HepG2 (cell line): ENCODE measurements at regions not wholly inside any gene's neighbourhood (a gene's known extent, or its start where the extent isn't known, plus 50 kb on each side); places are given as distances from the start of the nearest gene placed in this dataset.

Experiments used
- ATAC-seq: fragments of 200-7000 bp; cut with Tn5 transposase; 3 replicates; pipeline ENCODE4 v1.9.1; 2020; ENCODE audit warnings: mild to moderate bottlenecking, moderate library complexity
- BruUV-seq: library from RNA; stranded (reverse); fragments of 400-500 nt; replicated peaks from 2 replicates; lab custom pipeline; 2021; lab: Mats Ljungman, UMichigan
- CTCF ChIA-PET: fragments of 300-600 bp; formaldehyde crosslinking; extraction: SDS; loops from one replicate; lab custom pipeline; 2021; ENCODE audit warnings: low total read pairs, inconsistent platforms, low intra/inter-chr PET ratio; lab: Yijun Ruan, JAX
- POLR2A ChIA-PET: fragments of 350-600 bp; sonication (Branson Sonifier 250); formaldehyde crosslinking; loops from one replicate; lab custom pipeline; 2020; ENCODE audit warnings: antibody characterized with exemption, inconsistent platforms; lab: Yijun Ruan, JAX
- DNase-seq: peaks from one replicate; pipeline ENCODE4 v3.0.0-alpha.2; 2015; ENCODE audit warnings: low spot score
- FAIRE-seq: peaks from 3 replicates; lab custom pipeline; 2011; peaks lifted over from hg19 to GRCh38; lab: Jason Lieb, UNC
- H2AFZ ChIP-seq: one replicate; pipeline ENCODE4 v1.6.1; 2011; ENCODE audit warnings: low read length, inconsistent platforms
- H3K27ac ChIP-seq: fragments of 300-600 bp; 3 replicates; pipeline ENCODE4 v1.8.0; 2011; ENCODE audit warnings: mixed run types, mild to moderate bottlenecking, mixed read lengths, low read length, inconsistent platforms; ENCODE audit not compliant: insufficient read depth; ENCODE audit errors: extremely low read length
- H3K27me3 ChIP-seq, 2 experiments: fragments of 200-600 bp in 1 of 2; 2 replicates in 1 of 2; 3 replicates in 1 of 2; pipeline versions ENCODE4 v1.6.0 to v1.8.0; 2011; ENCODE audit warnings: low read length in 2 of 2, mild to moderate bottlenecking in 2 of 2, moderate library complexity in 2 of 2, inconsistent platforms in 1 of 2; ENCODE audit not compliant: insufficient read depth in 2 of 2, control insufficient read depth in 1 of 2
- H3K36me3 ChIP-seq, 2 experiments: fragments of 200-600 bp in 1 of 2; replicated peaks in 1 of 2; 2 replicates in 1 of 2; 3 replicates in 1 of 2; pipeline versions ENCODE4 v1.5.1 to v1.8.0; 2011; ENCODE audit warnings: low read length in 2 of 2, inconsistent platforms in 1 of 2; ENCODE audit not compliant: insufficient read depth in 2 of 2, control insufficient read depth in 1 of 2
- H3K4me1 ChIP-seq: 2 replicates; pipeline ENCODE4 v1.5.1; 2012; ENCODE audit warnings: low read length, inconsistent platforms; ENCODE audit not compliant: insufficient read depth
- H3K4me2 ChIP-seq: 2 replicates; pipeline ENCODE4 v1.6.0; 2011; ENCODE audit warnings: low read depth, low read length, inconsistent platforms
- H3K4me3 ChIP-seq, 3 experiments: fragments of 200-600 bp in 1 of 3; sonication (generic), shearing (Covaris generic) in 1 of 3; replicated peaks in 1 of 3; 2 replicates each; pipeline ENCODE4 v1.5.1; 2011 to 2016; ENCODE audit warnings: low read length in 3 of 3, inconsistent platforms in 2 of 3, low read depth in 2 of 3, mild to moderate bottlenecking in 2 of 3, control low read depth in 1 of 3, mixed read lengths in 1 of 3; ENCODE audit not compliant: insufficient read depth in 1 of 3
- H3K79me2 ChIP-seq: one replicate; pipeline ENCODE4 v1.6.1; 2011; ENCODE audit warnings: low read length, inconsistent platforms; ENCODE audit not compliant: insufficient read depth
- H3K9ac ChIP-seq: 2 replicates; pipeline ENCODE4 v1.6.0; 2011; ENCODE audit warnings: mild to moderate bottlenecking, low read depth, low read length, inconsistent platforms; ENCODE audit not compliant: insufficient read depth
- H3K9me3 ChIP-seq: 2 replicates; pipeline ENCODE4 v1.5.1; 2012; ENCODE audit warnings: mild to moderate bottlenecking, low read length
- H4K20me1 ChIP-seq: 2 replicates; pipeline ENCODE4 v1.6.0; 2011; ENCODE audit warnings: inconsistent platforms, mild to moderate bottlenecking, low read length, moderate library complexity; ENCODE audit not compliant: insufficient read depth
- CBFB ChIP-seq: sonication (generic); formaldehyde crosslinking; IDR thresholded peaks from 2 replicates; pipeline ENCODE4 v1.4.0; 2020; ENCODE audit warnings: missing genetic modification reagents
- CEBPG ChIP-seq: IDR thresholded peaks from 2 replicates; pipeline ENCODE4 v1.6.1; 2016
- IKZF1 ChIP-seq: fragments of 450-650 bp; IDR thresholded peaks from 2 replicates; pipeline ENCODE4 v1.7.1; 2016
- MZF1 ChIP-seq: sonication (generic); formaldehyde crosslinking; IDR thresholded peaks from 2 replicates; pipeline ENCODE4 v1.8.1; 2023; ENCODE audit warnings: mild to moderate bottlenecking, missing genetic modification reagents, borderline replicate concordance
- PHF21A ChIP-seq: sonication (generic); formaldehyde crosslinking; IDR thresholded peaks from 2 replicates; pipeline ENCODE4 v1.5.0; 2020; ENCODE audit warnings: mild to moderate bottlenecking, missing genetic modification reagents
- PHF5A ChIP-seq: IDR thresholded peaks from one replicate; pipeline ENCODE4 v1.6.1; 2018; ENCODE audit warnings: low read depth, missing genetic modification reagents; ENCODE audit not compliant: unreplicated experiment
- SMARCE1 ChIP-seq: fragments of 450-650 bp; IDR thresholded peaks from 2 replicates; pipeline ENCODE4 v1.6.1; 2017; ENCODE audit warnings: borderline replicate concordance
- ZBTB38 ChIP-seq: sonication (generic); formaldehyde crosslinking; IDR thresholded peaks from 2 replicates; pipeline ENCODE4 v1.5.1; 2020; ENCODE audit warnings: mild to moderate bottlenecking, missing genetic modification reagents
- ZNF292 ChIP-seq: sonication (generic); formaldehyde crosslinking; IDR thresholded peaks from 2 replicates; pipeline ENCODE4 v1.8.1; 2022; ENCODE audit warnings: mild to moderate bottlenecking, low read depth, missing genetic modification reagents, borderline replicate concordance
- ZNF543 ChIP-seq: sonication (generic); formaldehyde crosslinking; IDR thresholded peaks from 2 replicates; pipeline ENCODE4 v1.4.0; 2020; ENCODE audit warnings: mild to moderate bottlenecking, missing genetic modification reagents
- WGBS: methylation state at CpG from one replicate; pipeline ENCODE4 v1.1.6; 2017; ENCODE audit warnings: low lambda C conversion rate; 5-methylcytosine and 5-hydroxymethylcytosine counted together
- in situ Hi-C: cut with HindIII; loops from 2 replicates; pipeline ENCODE4 v1.10.0; 2017; ENCODE audit warnings: low pct_unique_long_range_greater_than_20kb; ENCODE audit not compliant: extremely low pct_ligation_motif_present
- intact Hi-C: fragments of 100-400 bp; cut with micrococcal nuclease; formaldehyde crosslinking; loops from one replicate; pipeline ENCODE4 v1.10.0; 2022; ENCODE audit not compliant: unreplicated experiment
- TF ChIP-seq, protein P1 (sequence below): fragments of 450-650 bp; IDR thresholded peaks from 2 replicates; pipeline ENCODE4 v1.6.1; 2016

DNA sequence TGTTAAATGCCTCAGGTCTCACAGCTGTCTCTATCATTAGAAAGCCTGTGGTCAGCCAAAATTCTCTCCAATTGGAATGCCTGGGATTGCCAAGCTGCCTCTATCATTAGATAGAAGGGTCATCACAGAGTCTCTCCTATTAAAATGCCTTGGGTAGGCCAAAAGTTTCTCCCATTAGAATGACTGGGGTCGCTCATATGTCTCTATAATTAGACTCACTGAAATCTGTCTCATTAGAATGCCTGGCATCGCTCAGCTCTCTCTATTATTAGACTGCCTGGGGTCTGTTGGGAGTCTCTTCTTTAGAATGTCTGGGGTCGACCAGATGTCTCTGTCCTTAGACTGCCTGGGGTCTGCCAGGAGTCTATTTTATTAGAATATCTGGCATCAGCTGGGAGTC lies 2265.1 kb downstream of the TP53TG3F start (continued):
- TF ChIP-seq PHF5A (CRISPR knock-in tag) (no peak), ZBTB38 (CRISPR knock-in tag) (no peak), PHF21A (CRISPR knock-in tag) (no peak), SMARCE1 (no peak), ZNF292 (CRISPR knock-in tag) (no peak), CEBPG (CRISPR knock-in tag) (no peak), MZF1 (CRISPR knock-in tag) (no peak)
- TF ChIP-seq, all 625 proteins: peak for 0

DNA sequence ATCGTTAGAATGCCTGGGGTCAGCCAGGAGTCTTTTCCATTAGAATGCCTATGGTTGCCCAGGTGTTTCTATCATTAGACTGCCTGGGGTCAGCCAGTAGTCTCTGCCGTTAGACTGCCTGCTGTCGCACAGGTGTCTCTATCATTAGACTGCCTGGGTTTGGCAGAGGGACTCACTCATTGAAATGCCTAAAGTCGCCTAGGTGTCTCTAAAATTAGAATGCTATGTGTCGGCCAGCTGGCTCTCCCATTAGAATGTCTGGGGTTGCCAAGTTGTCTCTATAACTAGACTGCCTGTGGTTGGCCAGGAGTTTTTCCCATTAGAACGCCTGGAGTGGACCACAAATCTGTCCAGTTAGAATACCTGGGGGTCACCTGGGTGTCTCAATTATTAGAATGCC lies 2266.5 kb downstream of the TP53TG3F start:
- BruUV-seq: no TSS peak
- no peaks in the 10 kb centered on the region for H3K27me3 ChIP-seq
- no peak overlapping the region for H3K9ac ChIP-seq
- H3K27ac ChIP-seq: no peak overlapping the region
- intact Hi-C loops (no loop called here), in situ Hi-C loops (no loop called here)
- FAIRE-seq: no peak
- no peaks in the 10 kb centered on the region for H3K79me2 ChIP-seq
- 7% methylated on average over 6 of the region's 6 CpGs for WGBS
- H3K9me3 ChIP-seq: peaks cover 99% of the 10 kb centered on the region
- TF ChIP-seq IKZF1 (no peak), ZNF543 (CRISPR knock-in tag) (no peak), CBFB (CRISPR knock-in tag) (no peak)
- TF ChIP-seq, protein P1, sequence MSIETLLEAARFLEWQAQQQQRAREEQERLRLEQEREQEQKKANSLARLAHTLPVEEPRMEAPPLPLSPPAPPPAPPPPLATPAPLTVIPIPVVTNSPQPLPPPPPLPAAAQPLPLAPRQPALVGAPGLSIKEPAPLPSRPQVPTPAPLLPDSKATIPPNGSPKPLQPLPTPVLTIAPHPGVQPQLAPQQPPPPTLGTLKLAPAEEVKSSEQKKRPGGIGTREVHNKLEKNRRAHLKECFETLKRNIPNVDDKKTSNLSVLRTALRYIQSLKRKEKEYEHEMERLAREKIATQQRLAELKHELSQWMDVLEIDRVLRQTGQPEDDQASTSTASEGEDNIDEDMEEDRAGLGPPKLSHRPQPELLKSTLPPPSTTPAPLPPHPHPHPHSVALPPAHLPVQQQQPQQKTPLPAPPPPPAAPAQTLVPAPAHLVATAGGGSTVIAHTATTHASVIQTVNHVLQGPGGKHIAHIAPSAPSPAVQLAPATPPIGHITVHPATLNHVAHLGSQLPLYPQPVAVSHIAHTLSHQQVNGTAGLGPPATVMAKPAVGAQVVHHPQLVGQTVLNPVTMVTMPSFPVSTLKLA: no peak
- no peaks in the 10 kb centered on the region for H3K4me1 ChIP-seq
- H3K4me3 ChIP-seq: no peak overlapping the region
- no peak for ATAC-seq
- no peaks in the 10 kb centered on the region for H4K20me1 ChIP-seq
- no peaks in the 10 kb centered on the region for H3K36me3 ChIP-seq
- ChIA-PET CTCF (no interaction called here), POLR2A (no interaction called here)
- no peak overlapping the region for H3K4me2 ChIP-seq
- no peak overlapping the region for H2AFZ ChIP-seq
- no peak for DNase-seq
